ENCODE measurements at regions not wholly inside any gene's neighbourhood (a gene's known extent, or its start where the extent isn't known, plus 50 kb on each side); places are given as distances from the start of the nearest gene placed in this dataset.

DNA sequence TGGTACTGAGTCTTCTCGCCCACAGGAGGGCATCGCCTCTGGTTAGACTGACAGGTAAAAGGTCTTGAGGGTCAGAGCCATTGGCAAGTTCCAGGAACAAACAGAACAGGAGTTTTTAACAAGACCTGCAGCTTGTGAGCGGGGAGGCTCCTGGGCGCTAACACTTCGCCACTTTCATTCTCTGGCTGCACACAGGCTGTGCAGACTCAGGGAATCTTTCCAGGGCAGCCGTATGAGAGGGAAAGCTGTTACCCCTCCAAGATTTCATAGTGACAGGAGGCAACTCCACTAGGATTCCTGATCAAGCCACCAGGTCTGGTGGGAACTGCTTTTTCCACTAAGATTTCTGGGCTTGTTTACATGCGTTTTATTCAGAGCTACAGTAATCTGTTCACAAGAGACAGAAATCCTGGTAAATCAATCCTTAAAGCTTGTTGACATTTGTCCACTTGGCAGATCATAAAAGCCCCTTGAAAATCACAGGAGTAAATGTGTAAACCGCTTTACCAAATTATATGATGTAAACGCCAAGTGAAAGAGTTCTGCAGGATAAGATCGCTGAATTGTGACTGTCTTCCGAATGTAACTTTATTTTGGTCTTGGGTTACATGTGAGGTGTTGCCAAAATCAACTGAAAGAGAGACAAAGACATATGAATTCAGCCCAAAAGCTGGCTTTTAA, 190.6 kb downstream of the MZT1 start (continued):
- TF ChIP-seq IKZF1 (IDR thresholded peaks at IDR 0.05) (no peak), ZNF792 (CRISPR knock-in tag; IDR thresholded peaks at IDR 0.05) (no peak)

GRCh38 chr13:72534951-72535640, 192.3 kb downstream of the MZT1 start:
- in situ Hi-C loops (cut with HindIII; ENCODE audit: extremely low pct_ligation_motif_present, low pct_unique_long_range_greater_than_20kb), result no loop called here
- no peaks in the 10 kb centered on the region for H3K36me3 ChIP-seq (replicated peaks in 1 of 2; ENCODE audit: control insufficient read depth in 1 of 2, insufficient read depth in 2 of 2, low read length in 2 of 2)
- FAIRE-seq (no peak), ATAC-seq (no peak), DNase-seq (ENCODE audit: low spot score) (no peak)
- H2AFZ ChIP-seq (ENCODE audit: low read length), result no peak overlapping the region
- H3K9me3 ChIP-seq (ENCODE audit: low read length), result no peaks in the 10 kb centered on the region
- intact Hi-C loops (cut with micrococcal nuclease; ENCODE audit: unreplicated experiment), result no loop called here
- H3K4me1 ChIP-seq (ENCODE audit: insufficient read depth, low read length), result peaks cover 43% of the 10 kb centered on the region
- TF ChIP-seq CREM (IDR thresholded peaks at IDR 0.05) (no peak), CREM (CRISPR knock-in tag; IDR thresholded peaks at IDR 0.05) (no peak), SIX4 (CRISPR knock-in tag; IDR thresholded peaks at IDR 0.05) (no peak), ATAD3A (CRISPR knock-in tag; IDR thresholded peaks at IDR 0.05) (no peak), ZNF383 (CRISPR knock-in tag; IDR thresholded peaks at IDR 0.05; ENCODE audit: borderline replicate concordance) (no peak), ZNF550 (CRISPR knock-in tag; IDR thresholded peaks at IDR 0.05; ENCODE audit: borderline replicate concordance) (no peak), ZNF879 (CRISPR knock-in tag; IDR thresholded peaks at IDR 0.05) (no peak), MLLT10 (CRISPR knock-in tag; IDR thresholded peaks at IDR 0.05) (no peak), PCBP1 (IDR thresholded peaks at IDR 0.05; ENCODE audit: borderline replicate concordance, low read depth, low read length) (no peak), KDM6A (CRISPR knock-in tag; IDR thresholded peaks at IDR 0.05; ENCODE audit: low read depth) (no peak)
- TF ChIP-seq, protein P1, sequence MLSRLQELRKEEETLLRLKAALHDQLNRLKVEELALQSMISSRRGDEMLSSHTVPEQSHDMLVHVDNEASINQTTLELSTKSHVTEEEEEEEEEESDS (CRISPR knock-in tag; IDR thresholded peaks at IDR 0.05; ENCODE audit: borderline replicate concordance), result no peak
- WGBS (ENCODE audit: low lambda C conversion rate), result 69% methylated on average over 2 of the region's 2 CpGs
- CTCF ChIA-PET (ENCODE audit: low intra/inter-chr PET ratio, low total read pairs), result no interaction called here
- H3K4me2 ChIP-seq (ENCODE audit: low read depth, low read length), result no peak overlapping the region
- no peak overlapping the region for H3K9ac ChIP-seq (ENCODE audit: insufficient read depth, low read depth, low read length)
- BruUV-seq (replicated peaks), result no TSS peak
- no peak overlapping the region for H3K4me3 ChIP-seq (replicated peaks in 1 of 3; ENCODE audit: insufficient read depth in 1 of 3, low read depth in 2 of 3, low read length in 3 of 3)
- no peaks in the 10 kb centered on the region for H3K27me3 ChIP-seq (ENCODE audit: control insufficient read depth in 1 of 2, insufficient read depth in 2 of 2, low read length in 2 of 2)
- H4K20me1 ChIP-seq (ENCODE audit: insufficient read depth, low read length), result no peaks in the 10 kb centered on the region
- H3K27ac ChIP-seq (ENCODE audit: extremely low read length, insufficient read depth, low read length), result no peak overlapping the region
- no peaks in the 10 kb centered on the region for H3K79me2 ChIP-seq (ENCODE audit: insufficient read depth, low read length)
- POLR2A ChIA-PET, result no interaction called here
